ENCODE measurements at regions not wholly inside any gene's neighbourhood (a gene's known extent, or its start where the extent isn't known, plus 50 kb on each side); places are given as distances from the start of the nearest gene placed in this dataset.

GRCh38 chr7:119681336-119681735 lies 591.6 kb upstream of the KCND2 start:
- no peak for TF ChIP-seq CTCF (IDR thresholded peaks at IDR 0.05; ENCODE audit: insufficient read depth, low read length)
- H3K4me3 ChIP-seq (ENCODE audit: low read depth, low read length): no peak overlapping the region
- DNase-seq (ENCODE audit: low read depth): no peak

GRCh38 chr7:119684763-119685162 lies 588.2 kb upstream of the KCND2 start:
- DNase-seq (ENCODE audit: low read depth): peak; percentile 3
- H3K4me3 ChIP-seq (ENCODE audit: low read depth, low read length): no peak overlapping the region

GRCh38 chr7:119685906-119686305 lies 587.1 kb upstream of the KCND2 start:
- H3K4me3 ChIP-seq (ENCODE audit: low read depth, low read length): no peak overlapping the region
- DNase-seq (ENCODE audit: low read depth): peak; percentile 57
- TF ChIP-seq CTCF (IDR thresholded peaks at IDR 0.05; ENCODE audit: insufficient read depth, low read length): no peak

More at GRCh38 chr7:119684763-119685162, 588.2 kb upstream of the KCND2 start:
- TF ChIP-seq CTCF (IDR thresholded peaks at IDR 0.05; ENCODE audit: insufficient read depth, low read length): no peak

- H3K4me3 ChIP-seq (ENCODE audit: low read depth, low read length): no peak overlapping the region
- no peak for TF ChIP-seq CTCF (IDR thresholded peaks at IDR 0.05; ENCODE audit: insufficient read depth, low read length)
- DNase-seq (ENCODE audit: low read depth): no peak
Observed at GRCh38 chr7:119688831-119689230, 584.1 kb upstream of the KCND2 start.

- no peak for TF ChIP-seq CTCF (IDR thresholded peaks at IDR 0.05; ENCODE audit: insufficient read depth, low read length)
- DNase-seq (ENCODE audit: low read depth): no peak
- no peak overlapping the region for H3K4me3 ChIP-seq (ENCODE audit: low read depth, low read length)
Observed at GRCh38 chr7:119692541-119692940, 580.4 kb upstream of the KCND2 start.

- no peak for DNase-seq (ENCODE audit: low read depth)
- H3K4me3 ChIP-seq (ENCODE audit: low read depth, low read length): no peak overlapping the region
- no peak for TF ChIP-seq CTCF (IDR thresholded peaks at IDR 0.05; ENCODE audit: insufficient read depth, low read length)
Observed at GRCh38 chr7:119694506-119694905, 578.5 kb upstream of the KCND2 start.

GRCh38 chr7:119696336-119696735 lies 576.6 kb upstream of the KCND2 start:
- TF ChIP-seq CTCF (IDR thresholded peaks at IDR 0.05; ENCODE audit: insufficient read depth, low read length): no peak
- no peak overlapping the region for H3K4me3 ChIP-seq (ENCODE audit: low read depth, low read length)
- no peak for DNase-seq (ENCODE audit: low read depth)

Data from fibroblast of the aortic adventitia (primary cell).